HepG2 (cell line): ENCODE measurements at regions not wholly inside any gene's neighbourhood (a gene's known extent, or its start where the extent isn't known, plus 50 kb on each side); places are given as distances from the start of the nearest gene placed in this dataset.

Experiments
- ATAC-seq: fragments of 200-7000 bp; cut with Tn5 transposase; 3 replicates; pipeline ENCODE4 v1.9.1; 2020; ENCODE audit warnings: mild to moderate bottlenecking, moderate library complexity
- BruUV-seq: library from RNA; stranded (reverse); fragments of 400-500 nt; replicated peaks from 2 replicates; lab custom pipeline; 2021; lab: Mats Ljungman, UMichigan
- CTCF ChIA-PET: fragments of 300-600 bp; formaldehyde crosslinking; extraction: SDS; loops from one replicate; lab custom pipeline; 2021; ENCODE audit warnings: low total read pairs, inconsistent platforms, low intra/inter-chr PET ratio; lab: Yijun Ruan, JAX
- POLR2A ChIA-PET: fragments of 350-600 bp; sonication (Branson Sonifier 250); formaldehyde crosslinking; loops from one replicate; lab custom pipeline; 2020; ENCODE audit warnings: antibody characterized with exemption, inconsistent platforms; lab: Yijun Ruan, JAX
- DNase-seq: peaks from one replicate; pipeline ENCODE4 v3.0.0-alpha.2; 2015; ENCODE audit warnings: low spot score
- FAIRE-seq: peaks from 3 replicates; lab custom pipeline; 2011; peaks lifted over from hg19 to GRCh38; lab: Jason Lieb, UNC
- H2AFZ ChIP-seq: one replicate; pipeline ENCODE4 v1.6.1; 2011; ENCODE audit warnings: low read length, inconsistent platforms
- H3K27ac ChIP-seq: fragments of 300-600 bp; 3 replicates; pipeline ENCODE4 v1.8.0; 2011; ENCODE audit warnings: mixed run types, mild to moderate bottlenecking, mixed read lengths, low read length, inconsistent platforms; ENCODE audit not compliant: insufficient read depth; ENCODE audit errors: extremely low read length
- H3K27me3 ChIP-seq, 2 experiments: fragments of 200-600 bp in 1 of 2; 2 replicates in 1 of 2; 3 replicates in 1 of 2; pipeline versions ENCODE4 v1.6.0 to v1.8.0; 2011; ENCODE audit warnings: low read length in 2 of 2, mild to moderate bottlenecking in 2 of 2, moderate library complexity in 2 of 2, inconsistent platforms in 1 of 2; ENCODE audit not compliant: insufficient read depth in 2 of 2, control insufficient read depth in 1 of 2
- H3K36me3 ChIP-seq, 2 experiments: fragments of 200-600 bp in 1 of 2; replicated peaks in 1 of 2; 2 replicates in 1 of 2; 3 replicates in 1 of 2; pipeline versions ENCODE4 v1.5.1 to v1.8.0; 2011; ENCODE audit warnings: low read length in 2 of 2, inconsistent platforms in 1 of 2; ENCODE audit not compliant: insufficient read depth in 2 of 2, control insufficient read depth in 1 of 2
- H3K4me1 ChIP-seq: 2 replicates; pipeline ENCODE4 v1.5.1; 2012; ENCODE audit warnings: low read length, inconsistent platforms; ENCODE audit not compliant: insufficient read depth
- H3K4me2 ChIP-seq: 2 replicates; pipeline ENCODE4 v1.6.0; 2011; ENCODE audit warnings: low read depth, low read length, inconsistent platforms
- H3K4me3 ChIP-seq, 3 experiments: fragments of 200-600 bp in 1 of 3; sonication (generic), shearing (Covaris generic) in 1 of 3; replicated peaks in 1 of 3; 2 replicates each; pipeline ENCODE4 v1.5.1; 2011 to 2016; ENCODE audit warnings: low read length in 3 of 3, inconsistent platforms in 2 of 3, low read depth in 2 of 3, mild to moderate bottlenecking in 2 of 3, control low read depth in 1 of 3, mixed read lengths in 1 of 3; ENCODE audit not compliant: insufficient read depth in 1 of 3
- H3K79me2 ChIP-seq: one replicate; pipeline ENCODE4 v1.6.1; 2011; ENCODE audit warnings: low read length, inconsistent platforms; ENCODE audit not compliant: insufficient read depth
- H3K9ac ChIP-seq: 2 replicates; pipeline ENCODE4 v1.6.0; 2011; ENCODE audit warnings: mild to moderate bottlenecking, low read depth, low read length, inconsistent platforms; ENCODE audit not compliant: insufficient read depth
- H3K9me3 ChIP-seq: 2 replicates; pipeline ENCODE4 v1.5.1; 2012; ENCODE audit warnings: mild to moderate bottlenecking, low read length
- H4K20me1 ChIP-seq: 2 replicates; pipeline ENCODE4 v1.6.0; 2011; ENCODE audit warnings: inconsistent platforms, mild to moderate bottlenecking, low read length, moderate library complexity; ENCODE audit not compliant: insufficient read depth
- AKNA ChIP-seq: sonication (generic); formaldehyde crosslinking; IDR thresholded peaks from 2 replicates; pipeline ENCODE4 v1.4.0; 2020; ENCODE audit warnings: missing genetic modification reagents, borderline replicate concordance
- E2F5 ChIP-seq: sonication (generic); formaldehyde crosslinking; conservative IDR thresholded peaks from 2 replicates; pipeline ENCODE4 v1.4.0; 2020; ENCODE audit warnings: missing genetic modification reagents
- ISL2 ChIP-seq: sonication (generic); formaldehyde crosslinking; IDR thresholded peaks from 2 replicates; pipeline ENCODE4 v1.5.0; 2020; ENCODE audit warnings: missing genetic modification reagents
- MAZ ChIP-seq, 2 experiments: sonication (generic) in 1 of 2; formaldehyde crosslinking in 1 of 2; IDR thresholded peaks; 2 replicates each; pipeline versions ENCODE4 v1.5.0 to v1.6.1; 2012 to 2020; ENCODE audit warnings: low read depth in 2 of 2, mild to moderate bottlenecking in 2 of 2, borderline replicate concordance in 1 of 2, improper control_type of control experiment in 1 of 2, low read length in 1 of 2, missing genetic modification reagents in 1 of 2, moderate library complexity in 1 of 2
- PCBP2 ChIP-seq: fragments of 200-400 bp; formaldehyde crosslinking; optimal IDR thresholded peaks from 2 replicates; pipeline ENCODE3; 2018; ENCODE audit warnings: low read length, low read depth; ENCODE audit not compliant: poor library complexity, severe bottlenecking
- PRDM10 ChIP-seq: sonication (generic); formaldehyde crosslinking; IDR thresholded peaks from 2 replicates; pipeline ENCODE4 v1.4.0; 2020; ENCODE audit warnings: low read depth, missing genetic modification reagents
- ZNF550 ChIP-seq: sonication (generic); formaldehyde crosslinking; IDR thresholded peaks from 2 replicates; pipeline ENCODE4 v1.4.0; 2020; ENCODE audit warnings: mild to moderate bottlenecking, missing genetic modification reagents, borderline replicate concordance
- ZNF746 ChIP-seq: sonication (generic); formaldehyde crosslinking; IDR thresholded peaks from 2 replicates; pipeline ENCODE4 v1.8.0; 2022; ENCODE audit warnings: mild to moderate bottlenecking, missing genetic modification reagents
- ZNF782 ChIP-seq: sonication (generic); formaldehyde crosslinking; IDR thresholded peaks from 2 replicates; pipeline ENCODE4 v1.4.0; 2020; ENCODE audit warnings: missing genetic modification reagents, mild to moderate bottlenecking, borderline replicate concordance
- WGBS: methylation state at CpG from one replicate; pipeline ENCODE4 v1.1.6; 2017; ENCODE audit warnings: low lambda C conversion rate; 5-methylcytosine and 5-hydroxymethylcytosine counted together
- in situ Hi-C: cut with HindIII; loops from 2 replicates; pipeline ENCODE4 v1.10.0; 2017; ENCODE audit warnings: low pct_unique_long_range_greater_than_20kb; ENCODE audit not compliant: extremely low pct_ligation_motif_present
- intact Hi-C: fragments of 100-400 bp; cut with micrococcal nuclease; formaldehyde crosslinking; loops from one replicate; pipeline ENCODE4 v1.10.0; 2022; ENCODE audit not compliant: unreplicated experiment

- no peak for TF ChIP-seq PRDM10 (CRISPR knock-in tag)
- no peak for TF ChIP-seq PCBP2
- TF ChIP-seq MAZ (IDR thresholded peaks at IDR 0.05; ENCODE audit: borderline replicate concordance, low read depth, low read length) = no peak
- TF ChIP-seq MAZ (CRISPR knock-in tag; IDR thresholded peaks at IDR 0.05; ENCODE audit: low read depth) = no peak
- TF ChIP-seq ZNF782 = no peak
Measured at GRCh38 chr11:23555085-23555484, 694.8 kb upstream of the CCDC179 start (continued).

GRCh38 chr11:23556163-23556750, 696.0 kb upstream of the CCDC179 start:
- H3K4me1 ChIP-seq = no peaks in the 10 kb centered on the region
- H3K4me3 ChIP-seq = no peak overlapping the region
- H3K36me3 ChIP-seq = no peaks in the 10 kb centered on the region
- no CpG with 5 or more reads among the region's 2 CpGs for WGBS
- intact Hi-C loops (no loop called here), in situ Hi-C loops (no loop called here)
- H3K9ac ChIP-seq = no peak overlapping the region
- no peaks in the 10 kb centered on the region for H3K9me3 ChIP-seq
- no TSS peak for BruUV-seq
- TF ChIP-seq AKNA (no peak), ZNF550 (CRISPR knock-in tag) (no peak), E2F5 (no peak), ZNF746 (CRISPR knock-in tag) (no peak), ISL2 (CRISPR knock-in tag) (no peak)
- TF ChIP-seq, all 625 proteins: peak for 0
- DNase-seq = no peak
- no peak overlapping the region for H2AFZ ChIP-seq
- ATAC-seq = no peak
- ChIA-PET POLR2A (no interaction called here), CTCF (no interaction called here)
- no peak overlapping the region for H3K27ac ChIP-seq
- no peak overlapping the region for H3K4me2 ChIP-seq
- no peak for FAIRE-seq
- no peaks in the 10 kb centered on the region for H3K27me3 ChIP-seq
- H4K20me1 ChIP-seq = no peaks in the 10 kb centered on the region
- H3K79me2 ChIP-seq = no peaks in the 10 kb centered on the region
